ENCODE measurements at regions not wholly inside any gene's neighbourhood (a gene's known extent, or its start where the extent isn't known, plus 50 kb on each side); places are given as distances from the start of the nearest gene placed in this dataset.

DNA sequence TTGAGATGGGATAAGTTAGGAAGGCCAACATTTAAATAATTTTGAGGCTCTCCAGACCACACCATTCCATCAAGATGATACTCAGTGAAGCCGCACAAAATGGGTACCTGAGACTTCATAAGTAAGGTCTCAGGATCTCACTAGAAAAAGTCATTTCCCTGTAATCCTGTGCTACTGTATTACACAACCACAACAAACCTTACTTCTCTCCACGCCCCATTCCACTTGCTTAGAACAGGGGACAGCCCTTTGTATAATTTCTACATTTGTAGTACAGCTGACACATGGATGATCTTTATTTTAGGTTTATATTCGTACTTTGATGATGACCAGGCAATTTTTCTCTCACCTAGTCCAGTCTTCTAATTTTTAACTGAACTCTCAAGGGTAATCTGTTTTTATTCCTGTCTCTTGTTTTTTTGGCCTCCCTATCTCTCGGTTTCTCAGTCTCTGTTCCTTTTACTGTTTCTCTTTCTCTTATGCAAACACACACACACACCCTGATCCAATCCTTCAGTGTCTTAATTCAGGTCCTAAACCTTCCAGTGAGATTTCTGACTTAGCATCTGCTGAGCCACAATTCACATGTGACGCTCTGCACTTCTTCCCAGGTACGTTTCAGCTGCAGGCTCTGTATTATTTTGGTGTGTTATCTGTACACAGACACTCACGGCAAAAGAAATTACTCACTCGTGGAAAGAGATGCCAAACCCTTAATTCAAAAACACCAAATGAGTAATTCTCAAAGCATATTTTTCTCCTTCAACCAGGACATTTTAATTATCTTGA lies 223.2 kb upstream of the THBS1 start:
- H3K4me3 ChIP-seq (replicated peaks in 1 of 3; ENCODE audit: insufficient read depth in 1 of 3, low read depth in 2 of 3, low read length in 3 of 3): no peak overlapping the region
- ChIA-PET POLR2A (no interaction called here), CTCF (ENCODE audit: low intra/inter-chr PET ratio, low total read pairs) (no interaction called here)
- DNase-seq (ENCODE audit: low spot score) (no peak), ATAC-seq (no peak), FAIRE-seq (no peak)
- intact Hi-C loops (cut with micrococcal nuclease; ENCODE audit: unreplicated experiment) (no loop called here), in situ Hi-C loops (cut with HindIII; ENCODE audit: extremely low pct_ligation_motif_present, low pct_unique_long_range_greater_than_20kb) (no loop called here)
- H3K27me3 ChIP-seq (ENCODE audit: control insufficient read depth in 1 of 2, insufficient read depth in 2 of 2, low read length in 2 of 2): no peaks in the 10 kb centered on the region
- no TSS peak for BruUV-seq (replicated peaks)
- no peak overlapping the region for H3K4me2 ChIP-seq (ENCODE audit: low read depth, low read length)
- WGBS (ENCODE audit: low lambda C conversion rate): 87% methylated on average over 8 of the region's 8 CpGs
- no peaks in the 10 kb centered on the region for H3K79me2 ChIP-seq (ENCODE audit: insufficient read depth, low read length)
- no peak overlapping the region for H2AFZ ChIP-seq (ENCODE audit: low read length)
- H3K27ac ChIP-seq (ENCODE audit: extremely low read length, insufficient read depth, low read length): no peak overlapping the region
- TF ChIP-seq HES4 (CRISPR knock-in tag; IDR thresholded peaks at IDR 0.05; ENCODE audit: borderline replicate concordance) (no peak), JARID2 (CRISPR knock-in tag; IDR thresholded peaks at IDR 0.05; ENCODE audit: insufficient replicate concordance) (no peak), SOX5 (CRISPR knock-in tag; IDR thresholded peaks at IDR 0.05; ENCODE audit: borderline replicate concordance) (no peak), ZNF441 (CRISPR knock-in tag; IDR thresholded peaks at IDR 0.05; ENCODE audit: borderline replicate concordance) (no peak), SIX4 (CRISPR knock-in tag; IDR thresholded peaks at IDR 0.05) (no peak), EHMT2 (IDR thresholded peaks at IDR 0.05; ENCODE audit: borderline replicate concordance, low read depth, low read length) (no peak), ARNT (IDR thresholded peaks at IDR 0.05) (no peak), ZNF333 (CRISPR knock-in tag; IDR thresholded peaks at IDR 0.05; ENCODE audit: borderline replicate concordance) (no peak), KMT2A (CRISPR knock-in tag; IDR thresholded peaks at IDR 0.05) (no peak), STAG1 (CRISPR knock-in tag; IDR thresholded peaks at IDR 0.05) (no peak)
- TF ChIP-seq, protein P1, sequence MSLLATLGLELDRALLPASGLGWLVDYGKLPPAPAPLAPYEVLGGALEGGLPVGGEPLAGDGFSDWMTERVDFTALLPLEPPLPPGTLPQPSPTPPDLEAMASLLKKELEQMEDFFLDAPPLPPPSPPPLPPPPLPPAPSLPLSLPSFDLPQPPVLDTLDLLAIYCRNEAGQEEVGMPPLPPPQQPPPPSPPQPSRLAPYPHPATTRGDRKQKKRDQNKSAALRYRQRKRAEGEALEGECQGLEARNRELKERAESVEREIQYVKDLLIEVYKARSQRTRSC (CRISPR knock-in tag; IDR thresholded peaks at IDR 0.05; ENCODE audit: low read depth): no peak
- H3K36me3 ChIP-seq (replicated peaks in 1 of 2; ENCODE audit: control insufficient read depth in 1 of 2, insufficient read depth in 2 of 2, low read length in 2 of 2): no peaks in the 10 kb centered on the region
- H3K4me1 ChIP-seq (ENCODE audit: insufficient read depth, low read length): peaks cover 64% of the 10 kb centered on the region
- H3K9me3 ChIP-seq (ENCODE audit: low read length): no peaks in the 10 kb centered on the region
- no peaks in the 10 kb centered on the region for H4K20me1 ChIP-seq (ENCODE audit: insufficient read depth, low read length)
- H3K9ac ChIP-seq (ENCODE audit: insufficient read depth, low read depth, low read length): no peak overlapping the region
